ENCODE measurements at regions not wholly inside any gene's neighbourhood (a gene's known extent, or its start where the extent isn't known, plus 50 kb on each side); places are given as distances from the start of the nearest gene placed in this dataset.

DNA sequence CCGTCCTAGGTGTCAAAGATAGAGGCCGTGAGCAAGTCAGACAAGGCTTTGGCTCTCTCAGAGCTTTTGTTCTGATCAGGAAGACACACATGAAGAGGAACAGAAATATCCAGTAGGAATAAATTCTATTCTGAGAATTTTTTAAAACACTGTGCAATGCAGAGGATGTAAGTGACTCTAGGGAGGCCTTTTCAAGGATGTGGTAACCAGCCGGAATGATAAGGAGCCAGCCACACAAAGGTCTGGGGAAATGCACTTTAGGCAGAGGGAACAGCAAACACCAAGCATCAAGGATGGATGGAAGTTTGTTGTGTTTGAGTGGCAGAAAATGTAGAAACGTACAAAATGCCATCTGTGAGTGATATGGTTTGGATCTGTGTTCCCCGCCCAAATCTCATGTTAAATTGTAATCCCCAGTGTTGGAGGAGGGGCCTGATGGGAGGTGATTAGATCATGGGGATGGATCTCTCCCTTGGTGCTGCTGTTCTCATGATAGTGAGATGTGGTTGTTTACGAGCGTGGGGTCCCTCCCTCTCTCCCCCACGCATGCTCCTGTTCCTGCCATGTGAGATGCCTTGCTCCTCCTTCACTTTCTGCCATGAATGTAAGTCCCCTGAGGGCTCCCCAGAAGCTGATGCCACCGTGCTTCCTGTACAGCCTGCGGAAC, 93.6 kb upstream of the CDYL start:
- Histone ChIP-seq H4K20me1 (ENCODE audit: insufficient read depth, low read length) (no peaks in the 10 kb centered on the region), H3K4me2 (ENCODE audit: low read length) (no peak overlapping the region), H3K4me3 (ENCODE audit: low read length) (no peak overlapping the region), H3K9ac (ENCODE audit: low read length) (no peak overlapping the region), H3K4me1 (ENCODE audit: low read length) (no peaks in the 10 kb centered on the region), H3K9me3 (ENCODE audit: insufficient read depth, low read length) (no peaks in the 10 kb centered on the region), H3K27ac (ENCODE audit: low read length) (no peak overlapping the region), H3K27me3 (ENCODE audit: low read depth, low read length) (no peaks in the 10 kb centered on the region), H3K36me3 (replicated peaks; ENCODE audit: low read depth, low read length) (no peaks in the 10 kb centered on the region), H3K79me2 (ENCODE audit: low read length) (no peaks in the 10 kb centered on the region), H2AFZ (ENCODE audit: low read depth, low read length) (no peak overlapping the region)
- TF ChIP-seq, protein P1, sequence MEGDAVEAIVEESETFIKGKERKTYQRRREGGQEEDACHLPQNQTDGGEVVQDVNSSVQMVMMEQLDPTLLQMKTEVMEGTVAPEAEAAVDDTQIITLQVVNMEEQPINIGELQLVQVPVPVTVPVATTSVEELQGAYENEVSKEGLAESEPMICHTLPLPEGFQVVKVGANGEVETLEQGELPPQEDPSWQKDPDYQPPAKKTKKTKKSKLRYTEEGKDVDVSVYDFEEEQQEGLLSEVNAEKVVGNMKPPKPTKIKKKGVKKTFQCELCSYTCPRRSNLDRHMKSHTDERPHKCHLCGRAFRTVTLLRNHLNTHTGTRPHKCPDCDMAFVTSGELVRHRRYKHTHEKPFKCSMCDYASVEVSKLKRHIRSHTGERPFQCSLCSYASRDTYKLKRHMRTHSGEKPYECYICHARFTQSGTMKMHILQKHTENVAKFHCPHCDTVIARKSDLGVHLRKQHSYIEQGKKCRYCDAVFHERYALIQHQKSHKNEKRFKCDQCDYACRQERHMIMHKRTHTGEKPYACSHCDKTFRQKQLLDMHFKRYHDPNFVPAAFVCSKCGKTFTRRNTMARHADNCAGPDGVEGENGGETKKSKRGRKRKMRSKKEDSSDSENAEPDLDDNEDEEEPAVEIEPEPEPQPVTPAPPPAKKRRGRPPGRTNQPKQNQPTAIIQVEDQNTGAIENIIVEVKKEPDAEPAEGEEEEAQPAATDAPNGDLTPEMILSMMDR (IDR thresholded peaks at IDR 0.05; ENCODE audit: low read depth, low read length): no peak
- no peak for TF ChIP-seq EZH2phosphoT487 (IDR thresholded peaks at IDR 0.05; ENCODE audit: low read depth)

GRCh38 chr6:4678506-4679300, 97.5 kb upstream of the CDYL start:
- H3K9ac ChIP-seq (ENCODE audit: low read length): no peak overlapping the region
- no peaks in the 10 kb centered on the region for H3K4me1 ChIP-seq (ENCODE audit: low read length)
- no peaks in the 10 kb centered on the region for H3K9me3 ChIP-seq (ENCODE audit: insufficient read depth, low read length)
- no peak overlapping the region for H3K4me3 ChIP-seq (ENCODE audit: low read length)
- no peaks in the 10 kb centered on the region for H3K36me3 ChIP-seq (replicated peaks; ENCODE audit: low read depth, low read length)
- H4K20me1 ChIP-seq (ENCODE audit: insufficient read depth, low read length): no peaks in the 10 kb centered on the region
- no peak overlapping the region for H3K27ac ChIP-seq (ENCODE audit: low read length)
- no peak overlapping the region for H2AFZ ChIP-seq (ENCODE audit: low read depth, low read length)
- H3K27me3 ChIP-seq (ENCODE audit: low read depth, low read length): no peaks in the 10 kb centered on the region
- no peak for TF ChIP-seq EZH2phosphoT487 (IDR thresholded peaks at IDR 0.05; ENCODE audit: low read depth)
- TF ChIP-seq, protein P1 (IDR thresholded peaks at IDR 0.05; ENCODE audit: low read depth, low read length): no peak
- no peak overlapping the region for H3K4me2 ChIP-seq (ENCODE audit: low read length)
- H3K79me2 ChIP-seq (ENCODE audit: low read length): no peaks in the 10 kb centered on the region

GRCh38 chr6:4677751-4678065, 98.5 kb upstream of the CDYL start:
- H3K27ac ChIP-seq (ENCODE audit: low read length): no peak overlapping the region
- no peak overlapping the region for H3K4me2 ChIP-seq (ENCODE audit: low read length)
- no peaks in the 10 kb centered on the region for H3K27me3 ChIP-seq (ENCODE audit: low read depth, low read length)
- H3K4me1 ChIP-seq (ENCODE audit: low read length): no peaks in the 10 kb centered on the region
- no peak overlapping the region for H3K4me3 ChIP-seq (ENCODE audit: low read length)
- TF ChIP-seq EZH2phosphoT487 (IDR thresholded peaks at IDR 0.05; ENCODE audit: low read depth): no peak
- TF ChIP-seq, protein P1 (IDR thresholded peaks at IDR 0.05; ENCODE audit: low read depth, low read length): no peak
- H3K36me3 ChIP-seq (replicated peaks; ENCODE audit: low read depth, low read length): no peaks in the 10 kb centered on the region
- H3K79me2 ChIP-seq (ENCODE audit: low read length): no peaks in the 10 kb centered on the region
- H3K9ac ChIP-seq (ENCODE audit: low read length): no peak overlapping the region
- no peak overlapping the region for H2AFZ ChIP-seq (ENCODE audit: low read depth, low read length)
- no peaks in the 10 kb centered on the region for H4K20me1 ChIP-seq (ENCODE audit: insufficient read depth, low read length)
- no peaks in the 10 kb centered on the region for H3K9me3 ChIP-seq (ENCODE audit: insufficient read depth, low read length)

DNA sequence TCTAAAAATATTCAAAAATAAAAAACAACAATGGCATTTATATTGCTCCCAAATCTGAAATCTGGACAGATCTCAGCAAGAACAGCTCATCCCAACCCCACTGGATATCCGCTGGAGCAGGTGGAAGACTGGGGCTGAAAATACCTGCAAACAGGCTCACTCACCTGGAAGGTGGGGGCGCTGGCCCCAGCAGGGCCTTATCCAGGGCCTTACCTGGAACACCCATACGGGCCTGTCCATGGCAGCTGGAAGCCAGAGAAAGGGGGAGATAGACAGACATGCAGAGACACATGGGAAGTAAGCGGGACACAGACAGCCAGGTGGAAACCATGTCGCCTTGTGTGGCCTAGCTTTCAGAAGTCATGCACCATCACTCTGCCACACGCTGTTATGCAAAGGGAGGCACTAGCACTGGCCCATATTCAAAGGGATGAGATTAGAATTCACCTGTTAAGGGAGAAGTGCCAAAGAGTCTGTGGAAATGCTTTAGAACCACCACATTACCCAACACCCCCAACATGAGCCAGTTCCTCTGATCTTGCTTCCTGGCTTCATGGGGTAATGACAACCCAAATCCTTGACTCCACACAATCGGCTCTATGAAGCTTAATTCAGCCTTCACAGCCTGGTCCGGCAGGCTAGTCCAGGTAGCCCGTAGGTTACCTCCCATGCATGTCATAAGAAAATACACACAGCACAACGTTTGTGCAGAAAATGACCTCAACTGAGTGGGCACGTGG, 99.0 kb upstream of the CDYL start:
- Histone ChIP-seq H3K36me3 (replicated peaks; ENCODE audit: low read depth, low read length) (no peaks in the 10 kb centered on the region), H3K27me3 (ENCODE audit: low read depth, low read length) (no peaks in the 10 kb centered on the region), H3K4me3 (ENCODE audit: low read length) (no peak overlapping the region), H3K9me3 (ENCODE audit: insufficient read depth, low read length) (no peaks in the 10 kb centered on the region), H3K4me1 (ENCODE audit: low read length) (no peaks in the 10 kb centered on the region), H2AFZ (ENCODE audit: low read depth, low read length) (no peak overlapping the region), H3K79me2 (ENCODE audit: low read length) (no peaks in the 10 kb centered on the region), H3K4me2 (ENCODE audit: low read length) (no peak overlapping the region), H4K20me1 (ENCODE audit: insufficient read depth, low read length) (no peaks in the 10 kb centered on the region), H3K9ac (ENCODE audit: low read length) (no peak overlapping the region), H3K27ac (ENCODE audit: low read length) (no peak overlapping the region)
- TF ChIP-seq, protein P1 (IDR thresholded peaks at IDR 0.05; ENCODE audit: low read depth, low read length): no peak
- no peak for TF ChIP-seq EZH2phosphoT487 (IDR thresholded peaks at IDR 0.05; ENCODE audit: low read depth)
